NB4 (cell line): ENCODE measurements at regions not wholly inside any gene's neighbourhood (a gene's known extent, or its start where the extent isn't known, plus 50 kb on each side); places are given as distances from the start of the nearest gene placed in this dataset.
"Not testable (repeated sequence)": the region's sequence is repeated elsewhere in the genome, so short reads cannot be mapped to it uniquely, and the experiment has no call there.

Source experiments
- DNase-seq: peaks from one replicate; pipeline ENCODE4 v3.0.0; 2010; ENCODE audit warnings: low read depth
- H3K4me3 ChIP-seq: one replicate; pipeline ENCODE4 v1.5.1; 2011; ENCODE audit warnings: mild to moderate bottlenecking, low read depth, low read length, moderate library complexity
- CTCF ChIP-seq: IDR thresholded peaks from one replicate; pipeline ENCODE4 v1.5.1; 2012; ENCODE audit warnings: low read depth, low read length
- MAX ChIP-seq: IDR thresholded peaks from 2 replicates; pipeline ENCODE4 v1.6.1; 2011; ENCODE audit warnings: low read depth, low read length
- MYC ChIP-seq: IDR thresholded peaks from 2 replicates; pipeline ENCODE4 v1.6.1; 2011; ENCODE audit warnings: low read depth, low read length
- POLR2A ChIP-seq: IDR thresholded peaks from 2 replicates; pipeline ENCODE4 v1.6.1; 2011; ENCODE audit warnings: mild to moderate bottlenecking; ENCODE audit not compliant: insufficient read length; ENCODE audit errors: extremely low read depth

DNA sequence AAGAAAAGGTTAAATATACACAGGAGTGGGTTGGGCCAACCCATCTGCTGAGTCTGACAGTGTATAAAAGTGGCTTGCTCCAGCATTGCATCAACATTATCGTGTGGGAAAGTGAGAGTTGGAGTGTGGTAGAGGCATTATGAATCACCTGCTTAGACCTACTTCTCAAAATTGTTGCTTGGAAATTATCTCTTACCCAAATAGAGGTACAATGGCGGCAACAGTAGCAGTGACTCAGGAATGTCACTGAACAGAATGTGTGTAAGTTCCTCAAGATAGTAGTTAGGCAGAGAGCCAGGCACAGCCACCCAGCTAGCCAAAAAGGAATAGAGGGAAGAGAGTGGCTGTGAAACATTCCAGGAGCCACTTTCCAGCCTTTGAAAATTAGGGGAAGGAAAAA lies 616.0 kb downstream of the NUP35 start:
- no peak for DNase-seq
- TF ChIP-seq POLR2A (no peak), MYC (no peak), MAX (no peak), CTCF (no peak)
- no peak overlapping the region for H3K4me3 ChIP-seq

- no peak for TF ChIP-seq MYC
- no peak for TF ChIP-seq POLR2A
- TF ChIP-seq CTCF: no peak
- TF ChIP-seq MAX: no peak
- no peak for DNase-seq
- H3K4me3 ChIP-seq: no peak overlapping the region
These were observed 628.3 kb downstream of the NUP35 start for GRCh38 chr2:183752571-183752970.

GRCh38 chr2:183759033-183759432 lies 634.8 kb downstream of the NUP35 start:
- H3K4me3 ChIP-seq: no peak overlapping the region
- no peak for DNase-seq
- no peak for TF ChIP-seq POLR2A
- no peak for TF ChIP-seq MAX
- TF ChIP-seq CTCF: no peak
- no peak for TF ChIP-seq MYC

GRCh38 chr2:183773775-183774174 lies 649.5 kb downstream of the NUP35 start:
- DNase-seq: no peak
- no peak for TF ChIP-seq POLR2A
- no peak for TF ChIP-seq MYC
- no peak for TF ChIP-seq MAX
- TF ChIP-seq CTCF: no peak
- H3K4me3 ChIP-seq: no peak overlapping the region

DNA sequence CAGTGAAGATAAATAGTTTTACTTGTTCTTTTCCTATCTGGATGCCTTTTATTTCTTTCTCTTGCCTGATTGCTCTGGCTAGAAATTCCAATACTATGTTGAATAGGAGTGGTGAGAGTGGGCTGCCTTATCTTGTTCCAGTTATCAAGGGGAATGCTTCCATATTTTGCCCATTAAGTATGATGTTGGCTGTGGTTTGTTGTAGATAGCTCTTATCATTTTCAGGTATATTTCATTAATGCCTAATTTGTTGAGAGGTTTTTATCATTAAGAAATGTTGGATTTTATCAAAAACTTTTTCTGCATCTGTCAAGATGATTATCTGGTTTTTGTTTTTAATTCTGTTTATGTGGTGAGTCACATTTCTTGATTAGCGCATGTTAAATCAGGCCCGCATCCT lies 655.8 kb downstream of the NUP35 start:
- DNase-seq: no peak
- TF ChIP-seq CTCF: no peak
- TF ChIP-seq MYC: no peak
- no peak for TF ChIP-seq MAX
- TF ChIP-seq POLR2A: no peak
- no peak overlapping the region for H3K4me3 ChIP-seq

- TF ChIP-seq POLR2A: no peak
- TF ChIP-seq MAX: no peak
- no peak for TF ChIP-seq MYC
- TF ChIP-seq CTCF: no peak
- no peak for DNase-seq
- no peak overlapping the region for H3K4me3 ChIP-seq
These were observed 658.2 kb downstream of the NUP35 start for GRCh38 chr2:183782436-183782835.

- DNase-seq: not testable (repeated sequence)
These were observed 664.6 kb downstream of the NUP35 start for GRCh38 chr2:183788796-183789195.

DNA sequence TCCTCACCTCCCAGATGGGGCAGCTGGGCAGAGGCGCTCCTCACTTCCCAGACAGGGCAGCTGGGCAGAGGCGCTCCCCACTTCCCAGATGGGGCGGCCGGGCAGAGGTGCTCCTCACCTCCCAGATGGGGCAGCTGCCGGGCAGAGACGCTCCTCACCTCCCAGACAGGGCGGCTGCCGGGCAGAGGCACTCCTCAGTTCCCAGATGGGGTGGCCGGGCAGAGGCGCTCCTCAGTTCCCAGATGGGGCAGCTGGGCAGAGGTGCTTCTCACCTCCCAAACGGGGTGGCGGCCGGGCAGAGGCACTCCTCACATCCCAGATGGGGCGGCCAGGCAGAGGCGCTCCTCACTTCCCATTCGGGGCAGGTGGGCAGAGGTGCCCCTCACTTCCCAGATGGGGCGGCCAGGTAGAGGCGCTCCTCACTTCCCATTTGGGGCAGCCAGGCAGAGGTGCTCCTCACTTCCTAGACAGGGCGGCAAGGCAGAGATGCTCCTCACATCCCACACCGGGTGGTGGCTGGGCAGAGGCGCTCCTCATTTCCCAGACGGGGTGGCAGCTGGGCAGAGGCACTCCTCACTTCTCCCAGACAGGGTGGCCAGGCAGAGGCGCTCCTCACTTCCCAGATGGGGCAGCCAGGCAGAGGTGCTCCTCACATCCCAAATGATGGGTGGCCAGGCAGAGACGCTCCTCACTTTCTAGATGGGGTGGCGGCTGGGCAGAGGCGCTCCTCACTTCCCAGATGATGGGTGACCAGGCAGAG lies 668.1 kb downstream of the NUP35 start:
- not testable (repeated sequence) for DNase-seq, H3K4me3 ChIP-seq

More at GRCh38 chr2:183788796-183789195, 664.6 kb downstream of the NUP35 start:
- not testable (repeated sequence) for H3K4me3 ChIP-seq
